ENCODE measurements at regions not wholly inside any gene's neighbourhood (a gene's known extent, or its start where the extent isn't known, plus 50 kb on each side); places are given as distances from the start of the nearest gene placed in this dataset.

GRCh38 chr1:117809764-117810163 lies 119.7 kb downstream of the GDAP2 start:
- DNase-seq: no peak

GRCh38 chr1:117810553-117810952 lies 118.9 kb downstream of the GDAP2 start:
- DNase-seq: no peak

- DNase-seq: no peak
Measured at GRCh38 chr1:117812869-117813511, 116.4 kb downstream of the GDAP2 start.
